ENCODE measurements at regions not wholly inside any gene's neighbourhood (a gene's known extent, or its start where the extent isn't known, plus 50 kb on each side); places are given as distances from the start of the nearest gene placed in this dataset.

DNA sequence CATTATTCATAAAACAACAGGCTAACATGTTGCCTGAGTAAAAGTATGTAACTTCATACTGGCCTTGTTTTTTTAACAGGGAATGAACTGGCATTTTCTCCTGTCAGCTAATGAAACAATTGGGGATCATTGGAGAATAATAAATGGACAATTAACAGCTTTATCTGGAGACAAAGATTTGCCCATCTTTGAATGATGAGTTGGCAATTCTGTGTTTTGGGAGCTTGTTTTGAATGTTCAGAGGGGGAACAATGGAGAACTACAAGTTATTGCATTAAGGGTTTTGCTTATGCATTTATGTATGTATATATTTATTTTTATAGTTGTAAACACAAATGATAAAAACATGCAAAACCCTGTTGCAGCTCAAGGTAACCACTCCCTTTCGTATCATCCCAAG lies 150.3 kb downstream of the CBLN4 start:
- TF ChIP-seq, protein P1, sequence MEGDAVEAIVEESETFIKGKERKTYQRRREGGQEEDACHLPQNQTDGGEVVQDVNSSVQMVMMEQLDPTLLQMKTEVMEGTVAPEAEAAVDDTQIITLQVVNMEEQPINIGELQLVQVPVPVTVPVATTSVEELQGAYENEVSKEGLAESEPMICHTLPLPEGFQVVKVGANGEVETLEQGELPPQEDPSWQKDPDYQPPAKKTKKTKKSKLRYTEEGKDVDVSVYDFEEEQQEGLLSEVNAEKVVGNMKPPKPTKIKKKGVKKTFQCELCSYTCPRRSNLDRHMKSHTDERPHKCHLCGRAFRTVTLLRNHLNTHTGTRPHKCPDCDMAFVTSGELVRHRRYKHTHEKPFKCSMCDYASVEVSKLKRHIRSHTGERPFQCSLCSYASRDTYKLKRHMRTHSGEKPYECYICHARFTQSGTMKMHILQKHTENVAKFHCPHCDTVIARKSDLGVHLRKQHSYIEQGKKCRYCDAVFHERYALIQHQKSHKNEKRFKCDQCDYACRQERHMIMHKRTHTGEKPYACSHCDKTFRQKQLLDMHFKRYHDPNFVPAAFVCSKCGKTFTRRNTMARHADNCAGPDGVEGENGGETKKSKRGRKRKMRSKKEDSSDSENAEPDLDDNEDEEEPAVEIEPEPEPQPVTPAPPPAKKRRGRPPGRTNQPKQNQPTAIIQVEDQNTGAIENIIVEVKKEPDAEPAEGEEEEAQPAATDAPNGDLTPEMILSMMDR (IDR thresholded peaks at IDR 0.05): no peak
- TF ChIP-seq EP300 (IDR thresholded peaks at IDR 0.05) (no peak), POLR2A (IDR thresholded peaks at IDR 0.05) (no peak)
